ENCODE measurements at regions not wholly inside any gene's neighbourhood (a gene's known extent, or its start where the extent isn't known, plus 50 kb on each side); places are given as distances from the start of the nearest gene placed in this dataset.

DNA sequence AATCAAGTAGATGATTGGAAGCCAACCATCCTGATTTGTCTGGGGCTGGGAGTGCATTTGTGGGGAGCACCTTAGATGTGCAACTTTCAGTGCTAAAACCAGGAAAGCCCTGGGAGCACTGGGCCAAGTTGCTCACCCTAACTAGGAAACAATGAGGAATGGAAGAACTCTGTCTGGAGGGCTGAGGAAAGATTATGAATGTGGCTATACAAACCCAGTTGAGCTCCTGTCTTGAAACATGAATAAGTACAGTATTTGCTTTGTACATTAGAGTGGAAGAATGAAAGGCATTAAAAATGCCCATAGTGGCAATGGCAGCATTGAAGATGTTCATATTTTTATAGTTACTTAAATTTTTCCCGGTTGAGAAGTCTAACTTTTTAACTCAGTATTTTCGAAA is 121.1 kb downstream of the HDGFL1 start:
- TF ChIP-seq, protein P1, sequence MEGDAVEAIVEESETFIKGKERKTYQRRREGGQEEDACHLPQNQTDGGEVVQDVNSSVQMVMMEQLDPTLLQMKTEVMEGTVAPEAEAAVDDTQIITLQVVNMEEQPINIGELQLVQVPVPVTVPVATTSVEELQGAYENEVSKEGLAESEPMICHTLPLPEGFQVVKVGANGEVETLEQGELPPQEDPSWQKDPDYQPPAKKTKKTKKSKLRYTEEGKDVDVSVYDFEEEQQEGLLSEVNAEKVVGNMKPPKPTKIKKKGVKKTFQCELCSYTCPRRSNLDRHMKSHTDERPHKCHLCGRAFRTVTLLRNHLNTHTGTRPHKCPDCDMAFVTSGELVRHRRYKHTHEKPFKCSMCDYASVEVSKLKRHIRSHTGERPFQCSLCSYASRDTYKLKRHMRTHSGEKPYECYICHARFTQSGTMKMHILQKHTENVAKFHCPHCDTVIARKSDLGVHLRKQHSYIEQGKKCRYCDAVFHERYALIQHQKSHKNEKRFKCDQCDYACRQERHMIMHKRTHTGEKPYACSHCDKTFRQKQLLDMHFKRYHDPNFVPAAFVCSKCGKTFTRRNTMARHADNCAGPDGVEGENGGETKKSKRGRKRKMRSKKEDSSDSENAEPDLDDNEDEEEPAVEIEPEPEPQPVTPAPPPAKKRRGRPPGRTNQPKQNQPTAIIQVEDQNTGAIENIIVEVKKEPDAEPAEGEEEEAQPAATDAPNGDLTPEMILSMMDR (IDR thresholded peaks at IDR 0.05; ENCODE audit: borderline replicate concordance, extremely low read depth, low read length, poor library complexity, severe bottlenecking): no peak
- no peak for TF ChIP-seq EZH2 (IDR thresholded peaks at IDR 0.05; ENCODE audit: borderline replicate concordance, low read depth, low read length, severe bottlenecking)

All from DND-41 (cell line).